ENCODE measurements at regions not wholly inside any gene's neighbourhood (a gene's known extent, or its start where the extent isn't known, plus 50 kb on each side); places are given as distances from the start of the nearest gene placed in this dataset.

DNA sequence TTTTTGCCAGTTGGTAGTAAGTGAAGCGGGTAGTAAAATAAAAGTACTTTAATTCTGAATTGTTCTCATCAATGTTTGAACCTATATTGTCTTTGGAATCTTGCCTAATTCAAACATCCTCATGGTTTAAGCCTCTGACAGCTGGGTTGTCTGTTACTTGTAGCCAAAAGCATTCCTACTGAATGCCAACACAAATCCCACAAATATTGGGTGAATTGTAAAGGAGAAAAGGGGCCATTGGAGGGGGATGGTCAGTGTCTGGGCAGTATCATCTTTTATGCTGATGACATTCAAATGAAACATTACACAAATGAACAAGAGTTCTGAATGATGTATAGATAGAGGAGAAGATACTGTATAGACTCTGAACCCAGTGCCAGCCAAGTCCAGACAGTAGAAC is 309.5 kb downstream of the OSTF1 start:
- DNase-seq (ENCODE audit: insufficient read length, low spot score), result no peak
- no peak for FAIRE-seq

DNA sequence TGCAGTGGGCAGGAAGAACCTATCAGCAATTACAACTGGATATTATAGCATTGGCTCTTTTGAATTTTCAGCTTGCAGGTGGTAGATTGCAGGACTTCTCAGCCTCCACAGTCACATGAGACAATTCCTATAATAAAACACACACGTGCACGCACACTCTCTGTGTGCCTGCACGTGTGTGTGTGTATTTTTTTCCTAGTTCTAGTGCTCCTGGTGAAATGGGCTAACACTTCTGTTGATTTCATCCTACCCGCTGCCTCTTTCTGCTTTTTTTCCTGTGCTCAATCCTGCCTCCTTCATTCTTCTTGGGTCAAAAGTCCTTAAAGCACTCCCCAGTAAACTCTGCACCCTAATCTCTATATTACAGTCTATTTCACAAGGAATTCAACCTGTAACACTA is 320.1 kb downstream of the OSTF1 start:
- FAIRE-seq (no peak), DNase-seq (ENCODE audit: insufficient read length, low spot score) (no peak)

DNA sequence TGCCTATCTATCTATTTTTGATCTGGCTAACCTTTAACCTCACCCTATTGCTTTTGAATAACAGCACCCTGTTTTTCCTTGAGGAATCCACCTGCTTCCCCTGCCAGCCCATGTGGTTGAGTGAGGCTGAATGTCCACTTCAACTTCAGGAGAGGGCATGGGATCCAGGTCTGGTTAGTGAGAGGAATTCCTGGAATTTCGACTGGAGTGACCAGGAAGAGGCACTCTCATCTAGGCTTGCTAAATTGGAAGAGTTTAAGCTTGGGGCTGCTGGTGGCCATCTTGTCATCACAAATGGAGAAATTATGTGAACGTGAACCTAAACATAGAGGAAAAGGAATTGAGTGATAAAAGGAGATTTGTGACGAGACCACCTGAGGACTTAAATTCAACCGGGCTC is 322.1 kb downstream of the OSTF1 start:
- no peak for FAIRE-seq
- no peak for DNase-seq (ENCODE audit: insufficient read length, low spot score)

DNA sequence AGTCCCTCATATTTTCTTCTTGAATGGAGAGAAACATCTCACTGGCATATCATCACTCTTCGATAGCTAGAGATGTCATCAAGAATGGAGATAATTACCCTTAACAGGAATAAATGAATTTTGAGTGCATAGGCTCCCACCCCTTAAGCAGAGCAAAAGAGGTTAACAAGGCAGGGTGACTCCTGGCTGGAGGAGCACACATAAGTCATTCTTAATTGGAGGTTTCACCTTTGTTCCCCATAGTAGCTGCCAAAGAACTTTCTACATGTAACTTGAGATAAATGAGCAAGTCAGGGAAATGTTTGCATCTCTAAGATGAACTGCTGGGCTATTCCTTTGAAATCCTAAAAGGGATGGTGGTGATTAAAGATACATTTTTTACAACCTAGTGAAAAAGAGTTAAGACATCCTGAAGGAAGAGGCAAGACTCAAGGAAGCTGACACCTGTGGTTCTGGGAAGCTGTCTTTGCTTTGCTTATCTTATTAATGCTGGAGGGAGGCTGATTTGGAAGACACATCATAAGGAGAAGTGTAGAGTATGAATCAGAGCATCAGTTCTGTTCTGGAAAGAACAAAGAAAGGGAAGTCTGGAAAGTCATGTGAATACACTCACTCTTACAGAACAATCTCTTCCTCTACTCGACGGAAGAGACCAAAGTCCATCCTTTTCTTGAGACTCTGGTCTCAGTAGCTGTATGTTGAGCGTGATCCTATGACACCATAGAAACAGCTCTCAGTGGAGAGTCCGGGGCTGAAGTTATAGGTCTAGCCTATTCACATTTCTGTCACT is 326.3 kb downstream of the OSTF1 start:
- FAIRE-seq (no peak), DNase-seq (ENCODE audit: insufficient read length, low spot score) (no peak)

DNA sequence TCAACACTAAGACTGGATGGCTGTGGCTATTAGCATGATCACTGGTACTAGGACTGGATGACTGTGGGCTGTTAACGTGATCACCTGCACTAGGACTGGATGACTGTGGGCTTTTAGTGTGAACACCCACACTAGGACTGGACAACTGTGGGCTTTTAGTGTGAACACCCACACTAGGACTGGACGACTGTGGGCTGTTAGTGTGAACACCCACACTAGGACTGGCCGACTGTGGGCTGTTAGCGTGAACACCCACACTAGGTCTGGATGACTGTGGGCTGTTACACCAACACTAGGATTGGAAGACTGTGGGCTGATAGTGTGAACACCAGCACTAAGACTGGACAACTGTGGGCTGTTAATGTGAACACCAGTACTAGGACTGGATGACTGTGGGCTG is 329.2 kb downstream of the OSTF1 start:
- FAIRE-seq, result no peak
- no peak for DNase-seq (ENCODE audit: insufficient read length, low spot score)

DNA sequence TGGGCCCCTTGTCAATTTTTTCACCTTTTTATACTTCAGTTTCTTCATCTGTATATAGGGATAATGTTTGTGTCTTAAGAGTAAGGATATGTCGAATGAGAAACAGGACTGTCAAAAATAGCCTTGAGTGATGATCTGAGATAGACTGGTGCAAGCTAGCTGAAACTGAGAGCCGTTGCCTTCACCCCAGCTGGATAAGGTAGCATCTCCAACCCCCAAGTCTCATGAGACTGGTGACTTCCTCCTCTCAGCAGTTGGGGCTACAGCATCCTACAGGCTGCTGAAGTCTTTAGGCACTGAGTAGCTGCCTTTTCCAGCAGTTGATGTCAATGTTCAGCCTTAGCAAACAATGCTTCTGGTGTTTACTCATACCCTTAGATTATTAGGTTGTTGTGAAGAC is 330.2 kb downstream of the OSTF1 start:
- no peak for FAIRE-seq
- DNase-seq (ENCODE audit: insufficient read length, low spot score), result no peak

DNA sequence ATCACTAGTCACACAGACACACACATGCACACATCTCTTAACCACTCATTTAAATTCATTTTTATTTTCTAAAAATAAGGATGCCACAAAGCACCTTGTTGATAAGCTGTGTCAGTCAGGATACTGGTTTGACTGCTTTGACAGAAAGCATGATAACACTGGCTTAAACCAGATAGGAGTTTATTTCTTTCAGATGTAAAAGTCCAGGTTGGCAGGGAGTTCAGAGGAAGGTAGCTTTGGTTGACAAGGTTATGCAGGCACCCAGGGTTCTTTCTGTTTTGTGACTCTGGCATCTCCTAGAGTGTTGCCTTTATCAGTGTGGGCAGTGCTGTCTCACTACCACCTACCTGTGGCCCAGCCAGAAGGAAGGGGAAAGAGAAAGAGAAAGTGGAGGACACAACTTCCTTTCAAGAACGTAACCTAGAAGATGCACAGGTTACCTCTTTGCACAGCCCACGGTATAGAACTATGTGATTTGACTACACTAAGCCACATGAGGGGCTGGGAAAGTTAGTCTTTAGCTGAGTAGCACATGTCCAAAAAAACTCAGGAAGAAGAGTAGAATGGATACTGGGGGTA is 334.7 kb downstream of the OSTF1 start:
- FAIRE-seq (no peak), DNase-seq (ENCODE audit: insufficient read length, low spot score) (no peak)

DNA sequence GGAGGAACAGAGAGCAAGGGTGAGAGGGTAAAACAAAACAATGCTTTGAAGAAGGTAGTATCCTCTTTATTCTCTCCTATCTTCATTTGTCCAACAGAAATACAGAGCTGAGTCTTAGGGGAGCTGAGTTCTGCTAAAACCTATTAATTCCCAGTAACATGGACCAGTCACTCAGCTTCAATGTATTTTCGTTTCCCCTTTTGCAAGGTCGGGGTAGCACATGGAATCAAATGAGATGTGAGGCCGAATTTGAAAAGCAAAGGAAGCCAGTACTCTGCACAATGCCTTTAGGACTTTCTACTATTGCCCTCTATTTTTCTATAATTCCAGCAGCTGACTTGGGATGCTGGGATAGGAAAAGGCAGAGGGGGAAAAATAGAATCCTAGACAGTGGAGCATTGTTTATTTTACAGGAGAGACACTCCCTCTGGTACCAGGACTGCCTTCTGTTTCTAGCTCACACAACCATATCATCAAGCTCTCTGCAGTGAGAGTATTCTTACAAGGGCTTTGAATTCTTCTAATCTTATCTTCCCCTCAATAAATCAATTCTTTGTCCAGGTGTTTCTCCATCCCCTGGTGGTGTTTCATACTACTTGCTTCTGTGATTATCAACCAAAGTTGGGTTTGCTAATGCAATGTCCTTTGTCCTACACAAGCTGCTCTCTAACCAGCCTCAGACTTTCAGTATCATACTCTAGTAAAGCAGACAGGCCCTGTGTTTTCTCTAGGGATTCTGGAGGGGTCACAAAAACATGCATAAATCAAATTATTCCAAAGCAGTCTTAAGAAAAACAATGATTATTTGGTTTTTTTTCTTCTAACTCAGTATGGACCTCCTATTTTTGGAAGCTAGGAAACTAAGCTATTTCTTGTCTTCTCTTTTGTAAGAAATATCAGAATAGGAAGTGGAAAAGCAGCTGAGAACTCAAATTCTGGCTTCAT is 341.5 kb downstream of the OSTF1 start:
- FAIRE-seq, result no peak

DNA sequence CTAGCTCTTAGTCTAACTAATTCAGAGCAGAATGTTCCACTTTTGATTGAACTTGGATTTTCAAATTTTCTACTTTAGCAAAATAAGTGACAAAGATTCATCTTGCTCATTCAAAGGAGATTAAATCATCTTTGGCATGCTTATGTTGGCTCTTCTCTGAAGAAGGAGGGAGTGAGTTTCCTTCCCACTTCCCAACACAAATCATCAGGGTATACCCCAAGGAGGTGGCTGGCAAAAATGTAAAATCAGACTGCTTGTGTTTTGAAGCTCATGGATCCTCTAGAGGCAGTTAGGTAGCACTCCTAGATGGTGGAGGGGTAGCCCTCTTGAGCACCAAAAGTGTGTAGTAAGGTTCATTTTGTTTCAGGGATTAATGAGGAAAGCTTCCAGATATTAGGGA is 343.1 kb downstream of the OSTF1 start:
- DNase-seq (ENCODE audit: insufficient read length, low spot score) (no peak), FAIRE-seq (no peak)

More for the DNA sequence above, 341.5 kb downstream of the OSTF1 start:
- no peak for DNase-seq (ENCODE audit: insufficient read length, low spot score)

DNA sequence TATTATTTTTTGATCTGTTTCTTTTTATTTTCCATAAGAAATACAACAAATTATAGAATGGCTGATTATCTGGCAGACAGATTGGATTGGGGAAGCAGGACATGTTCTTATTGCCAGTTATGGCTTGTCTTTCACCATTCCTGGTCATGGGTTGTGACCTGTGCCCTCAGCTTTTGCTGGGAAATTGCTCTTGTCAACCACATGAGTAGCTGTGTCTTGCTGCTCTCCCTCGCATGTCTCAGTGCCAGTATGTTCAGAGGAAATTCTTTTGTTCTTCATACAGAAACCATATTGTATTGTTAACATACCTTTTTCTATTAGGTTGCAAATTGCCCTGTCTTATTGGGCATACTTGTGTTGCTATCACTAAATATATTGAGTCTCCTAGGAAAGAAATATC is 344.1 kb downstream of the OSTF1 start:
- DNase-seq (ENCODE audit: insufficient read length, low spot score) (no peak), FAIRE-seq (no peak)

DNA sequence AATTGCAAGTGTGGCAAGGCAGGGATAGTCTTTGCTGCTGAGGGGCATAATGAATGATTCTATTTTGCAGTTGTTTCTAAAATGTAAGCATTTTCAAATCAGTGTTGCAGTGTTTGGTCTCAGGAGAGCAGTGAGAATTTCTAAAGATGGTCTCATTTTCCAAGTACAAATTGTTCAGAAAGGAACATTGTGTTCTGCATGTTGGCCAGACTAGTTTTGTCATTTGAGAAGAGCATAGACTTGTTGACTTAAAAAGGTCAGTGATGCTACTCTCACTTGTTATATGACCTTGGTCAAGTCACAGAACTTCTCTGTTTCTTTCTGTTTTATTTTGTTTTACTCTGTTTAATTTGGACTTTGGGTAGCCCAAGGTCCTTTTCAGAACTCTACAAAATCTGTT is 344.6 kb downstream of the OSTF1 start:
- FAIRE-seq, result no peak
- DNase-seq (ENCODE audit: insufficient read length, low spot score), result no peak

DNA sequence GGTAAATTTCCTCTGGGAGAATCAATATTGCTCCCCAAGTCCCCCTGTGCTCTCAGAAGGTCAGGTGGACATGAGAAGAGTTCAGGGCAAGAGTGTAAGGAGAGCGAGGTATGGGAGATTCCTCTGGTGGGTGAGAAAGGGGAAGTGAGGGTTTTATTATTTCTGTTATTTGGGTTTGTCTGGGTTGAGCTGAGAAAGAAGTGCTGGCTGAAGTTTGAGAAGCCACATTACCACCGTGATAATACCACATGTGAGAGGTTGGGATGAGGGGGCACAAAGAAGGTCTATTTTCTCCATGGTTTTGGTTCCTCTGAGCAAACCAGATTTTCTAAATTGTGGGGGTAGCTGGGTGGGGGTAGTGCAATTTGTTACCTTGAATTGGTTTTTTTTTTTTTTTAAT is 350.4 kb downstream of the OSTF1 start:
- FAIRE-seq (no peak), DNase-seq (ENCODE audit: insufficient read length, low spot score) (no peak)

DNA sequence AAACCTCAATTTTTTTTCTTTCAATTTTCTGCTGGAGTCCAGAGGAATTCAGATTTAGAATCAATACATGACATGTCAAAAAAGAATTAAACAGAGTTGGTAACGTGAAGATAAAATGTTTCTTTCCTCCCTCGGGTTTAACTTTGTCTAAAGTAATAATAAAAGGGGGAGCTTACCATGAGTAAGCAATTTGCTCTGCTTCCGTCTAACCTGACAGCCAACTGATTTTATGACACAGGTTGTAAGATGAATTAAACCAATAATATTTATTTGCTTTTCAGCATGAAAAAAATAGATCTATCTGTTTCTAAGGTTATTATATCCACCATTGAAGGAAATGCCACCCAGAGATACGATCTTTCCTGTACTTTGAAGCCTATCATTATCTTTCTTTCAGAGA is 352.6 kb downstream of the OSTF1 start:
- FAIRE-seq (no peak), DNase-seq (ENCODE audit: insufficient read length, low spot score) (no peak)

DNA sequence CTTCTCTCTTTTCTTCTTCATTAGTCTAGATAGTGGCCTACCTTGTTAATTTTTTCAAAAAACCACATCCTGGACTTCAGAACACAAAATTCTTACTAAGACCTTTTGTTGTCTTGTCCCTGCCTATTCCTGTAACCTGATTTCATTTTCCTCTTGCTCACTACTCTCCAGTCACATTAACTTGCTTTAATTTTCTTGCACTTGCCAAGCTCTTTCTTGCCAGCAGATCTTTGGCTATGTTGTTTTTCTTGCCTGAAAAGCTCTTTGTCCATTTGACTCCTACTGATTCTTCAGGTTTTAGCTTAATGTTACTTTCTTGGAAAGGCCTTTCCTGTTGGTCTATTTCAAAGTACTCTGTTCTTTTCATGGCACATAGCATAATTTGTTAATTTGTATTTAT is 356.8 kb downstream of the OSTF1 start:
- FAIRE-seq (no peak), DNase-seq (ENCODE audit: insufficient read length, low spot score) (no peak)

DNA sequence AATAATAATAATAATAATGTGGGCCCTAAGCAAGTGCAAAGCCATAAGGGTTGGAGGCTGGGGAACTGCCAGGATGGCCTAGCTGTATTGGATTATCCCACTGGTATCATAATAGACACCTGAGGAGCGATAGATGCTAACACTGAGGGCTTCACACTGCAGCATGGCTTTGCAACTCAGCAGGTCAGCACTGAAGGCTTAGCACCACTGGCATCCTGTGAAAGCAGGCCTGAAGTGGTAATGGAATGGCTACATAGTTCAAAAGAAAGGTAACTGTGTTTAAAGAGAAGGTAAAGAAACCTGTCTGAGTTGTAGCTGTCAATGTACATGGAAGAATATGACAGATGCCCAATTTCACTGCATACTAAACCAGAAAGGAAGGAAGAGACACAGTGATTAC is 359.0 kb downstream of the OSTF1 start:
- DNase-seq (ENCODE audit: insufficient read length, low spot score) (no peak), FAIRE-seq (no peak)

DNA sequence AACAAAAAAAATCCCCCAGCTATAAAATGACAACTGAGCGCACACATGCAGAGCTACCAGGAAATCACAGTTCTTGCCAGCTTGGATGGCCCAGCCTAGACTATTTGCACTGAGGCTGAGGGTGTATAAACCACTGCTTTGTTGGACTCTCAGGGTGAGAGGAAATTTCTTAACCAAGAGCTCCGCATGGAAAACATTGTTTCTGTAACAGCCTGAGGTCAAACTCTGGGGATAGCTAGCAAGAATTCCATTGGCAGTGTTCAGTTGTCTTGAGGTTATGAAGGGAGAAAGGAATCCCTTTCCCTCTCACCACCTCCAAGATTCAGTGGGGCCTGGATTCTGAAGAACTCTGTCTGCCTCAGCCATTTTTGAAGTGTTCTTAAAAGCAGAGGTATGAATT is 360.0 kb downstream of the OSTF1 start:
- FAIRE-seq, result no peak
- DNase-seq (ENCODE audit: insufficient read length, low spot score), result no peak

DNA sequence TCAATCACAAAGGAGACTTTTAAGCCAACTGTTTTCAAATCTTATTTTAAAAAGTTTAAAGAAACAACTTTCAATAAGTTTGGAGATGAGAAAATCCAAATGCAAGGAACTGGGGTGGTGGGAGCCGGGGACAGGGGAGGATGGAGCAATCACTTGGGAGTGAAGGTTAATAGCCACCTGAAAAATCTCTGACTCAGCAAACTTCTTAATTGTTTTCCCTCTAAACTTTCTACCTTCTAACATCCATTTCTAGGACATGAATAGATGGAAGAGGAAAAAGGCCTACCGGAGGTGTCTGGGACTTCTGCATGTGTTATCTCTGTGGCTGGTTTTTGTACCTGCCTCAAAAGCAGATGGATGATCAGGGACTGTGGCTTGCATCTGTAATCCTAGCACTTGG is 360.6 kb downstream of the OSTF1 start:
- FAIRE-seq, result no peak
- no peak for DNase-seq (ENCODE audit: insufficient read length, low spot score)

DNA sequence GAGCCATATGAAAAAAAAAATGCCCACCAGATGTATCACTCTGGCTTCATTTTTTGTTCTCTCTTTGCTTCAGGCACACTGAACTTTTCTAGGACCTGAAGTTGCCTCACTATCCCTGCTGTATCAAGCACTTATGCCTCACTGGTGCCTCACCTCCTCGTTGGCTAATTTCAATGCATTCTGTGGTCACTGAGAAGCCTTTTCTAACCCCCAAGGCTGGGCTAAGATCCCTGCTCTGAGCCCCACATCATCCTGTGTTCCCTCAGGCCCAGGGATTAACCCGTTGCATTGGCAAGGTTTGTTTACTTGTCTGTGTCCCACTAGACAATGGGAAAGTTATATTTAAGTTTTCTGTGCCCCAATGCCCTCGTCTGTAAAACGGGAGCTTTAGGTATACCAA is 362.7 kb downstream of the OSTF1 start:
- no peak for DNase-seq (ENCODE audit: insufficient read length, low spot score)
- FAIRE-seq, result no peak

DNA sequence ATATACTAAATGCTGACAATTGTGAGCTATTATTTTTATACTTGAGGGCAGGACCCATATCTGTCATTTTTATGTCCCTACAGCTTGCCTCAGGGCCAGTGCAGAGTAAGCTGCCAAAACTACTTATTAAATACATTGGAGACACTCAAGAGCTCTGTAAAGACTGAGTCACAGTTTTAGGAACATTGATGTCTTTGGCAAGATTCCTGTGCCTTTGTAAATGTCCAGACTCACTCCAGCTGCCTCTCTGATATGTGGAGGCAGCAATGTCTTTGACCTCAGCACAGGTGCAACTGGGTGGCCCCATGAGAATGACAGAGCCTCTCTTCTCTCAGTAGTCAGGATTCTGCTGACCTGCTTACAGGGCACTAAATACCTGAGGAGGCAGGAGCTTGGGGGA is 363.2 kb downstream of the OSTF1 start:
- DNase-seq (ENCODE audit: insufficient read length, low spot score), result no peak
- no peak for FAIRE-seq

DNA sequence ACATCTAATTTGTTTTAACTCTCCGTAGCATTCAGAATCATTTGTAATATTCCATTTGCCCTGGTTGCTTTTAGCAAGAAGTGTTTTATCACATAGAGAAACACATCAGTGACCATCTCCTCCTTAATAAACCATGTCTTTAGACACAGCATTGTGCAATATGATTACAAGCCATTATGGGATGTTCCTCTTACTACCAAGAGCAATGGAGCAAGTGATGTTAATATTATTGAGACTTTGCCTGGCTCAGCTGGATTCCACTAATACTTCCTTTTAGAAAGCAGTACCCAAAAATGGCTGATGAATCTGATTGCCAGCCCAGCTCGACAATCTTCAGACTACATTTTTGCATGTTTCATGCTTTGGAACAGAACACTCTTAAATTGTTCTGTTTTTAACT is 364.2 kb downstream of the OSTF1 start:
- DNase-seq (ENCODE audit: insufficient read length, low spot score) (no peak), FAIRE-seq (no peak)

DNA sequence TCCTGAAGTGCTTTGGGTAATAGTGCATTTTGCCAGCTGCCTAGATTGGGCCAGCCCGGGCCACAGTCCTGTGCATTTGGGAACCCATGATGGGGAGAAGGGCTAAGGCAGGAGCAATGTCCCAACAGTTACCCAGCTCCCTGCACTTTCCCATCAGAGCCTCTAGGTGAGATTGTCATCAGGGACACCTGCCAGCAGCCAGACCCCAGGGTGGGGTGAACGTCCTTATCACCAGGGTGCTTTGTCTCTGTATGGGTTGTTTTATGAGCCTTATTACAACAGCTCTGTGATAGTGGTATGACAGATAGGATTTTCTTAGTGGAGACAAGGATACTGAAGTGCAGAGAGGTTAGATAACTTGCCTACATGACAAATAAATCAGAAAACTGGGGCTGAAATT is 365.7 kb downstream of the OSTF1 start:
- DNase-seq (ENCODE audit: insufficient read length, low spot score), result no peak
- FAIRE-seq, result no peak

DNA sequence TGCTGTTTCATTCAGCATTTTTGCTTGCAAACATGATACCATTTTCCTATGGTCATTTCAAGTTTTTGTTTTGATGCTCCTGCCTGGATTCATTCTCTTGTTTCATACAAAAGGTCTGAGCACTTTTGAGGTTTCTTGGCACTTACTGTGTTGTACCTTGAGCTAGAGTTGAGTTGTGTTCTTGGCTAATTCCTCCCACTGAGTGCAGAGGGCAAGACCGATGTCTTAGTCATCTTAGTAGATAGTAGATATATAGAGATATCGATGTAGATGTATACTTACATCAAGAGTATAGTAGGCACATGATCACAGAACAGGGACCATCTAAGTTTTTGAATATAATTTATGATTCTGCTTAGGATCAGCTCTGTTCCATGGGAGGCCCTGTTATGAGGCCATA is 366.6 kb downstream of the OSTF1 start:
- FAIRE-seq, result no peak
- no peak for DNase-seq (ENCODE audit: insufficient read length, low spot score)
